ENCODE measurements at regions not wholly inside any gene's neighbourhood (a gene's known extent, or its start where the extent isn't known, plus 50 kb on each side); places are given as distances from the start of the nearest gene placed in this dataset.

DNA sequence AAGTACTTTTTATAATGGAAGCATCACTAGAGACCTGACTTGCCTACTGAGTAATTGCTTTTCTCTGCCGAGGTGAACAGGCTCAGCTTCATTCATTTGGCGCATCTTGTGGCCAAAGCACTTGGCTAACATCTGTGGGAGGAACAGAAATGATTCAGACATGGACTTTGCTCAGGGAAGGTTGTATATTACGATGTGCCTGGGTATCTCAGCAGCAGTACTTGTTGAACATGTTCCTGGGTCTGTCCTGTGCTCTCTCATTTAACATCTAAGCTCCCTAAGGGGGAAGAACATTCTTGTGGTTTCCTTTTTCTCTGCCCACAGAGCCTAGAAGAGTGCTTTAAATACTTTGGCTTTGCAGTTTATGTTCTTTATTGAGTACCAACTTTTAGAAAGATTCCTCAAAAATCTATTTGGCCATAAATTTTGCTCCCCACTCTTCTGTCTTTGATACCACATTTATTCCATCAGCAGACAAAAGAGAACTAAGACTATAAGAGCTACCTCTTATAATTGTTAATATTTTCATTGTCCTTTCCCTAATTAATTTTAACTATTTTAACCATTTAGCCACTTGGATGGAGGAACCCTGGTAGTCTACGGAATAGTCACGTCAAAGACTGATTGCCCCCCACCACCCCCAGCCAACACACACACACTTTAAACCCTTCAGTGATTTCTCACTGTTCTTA is 101.2 kb upstream of the EGLN3 start (continued):
- TF ChIP-seq ZNF761 (CRISPR knock-in tag; conservative IDR thresholded peaks at IDR 0.05): no peak
- TF ChIP-seq, protein P1, sequence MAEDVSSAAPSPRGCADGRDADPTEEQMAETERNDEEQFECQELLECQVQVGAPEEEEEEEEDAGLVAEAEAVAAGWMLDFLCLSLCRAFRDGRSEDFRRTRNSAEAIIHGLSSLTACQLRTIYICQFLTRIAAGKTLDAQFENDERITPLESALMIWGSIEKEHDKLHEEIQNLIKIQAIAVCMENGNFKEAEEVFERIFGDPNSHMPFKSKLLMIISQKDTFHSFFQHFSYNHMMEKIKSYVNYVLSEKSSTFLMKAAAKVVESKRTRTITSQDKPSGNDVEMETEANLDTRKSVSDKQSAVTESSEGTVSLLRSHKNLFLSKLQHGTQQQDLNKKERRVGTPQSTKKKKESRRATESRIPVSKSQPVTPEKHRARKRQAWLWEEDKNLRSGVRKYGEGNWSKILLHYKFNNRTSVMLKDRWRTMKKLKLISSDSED (CRISPR knock-in tag; IDR thresholded peaks at IDR 0.05): no peak
- peak; percentile 40; the same call in 1 of the 2 replicates for TF ChIP-seq RFX3 (CRISPR knock-in tag; IDR thresholded peaks at IDR 0.05)
- no peak for TF ChIP-seq ZKSCAN1 (IDR thresholded peaks at IDR 0.05; ENCODE audit: low read length)
- TF ChIP-seq KLF9 (CRISPR knock-in tag; IDR thresholded peaks at IDR 0.05; ENCODE audit: low read depth): peak; percentile 13; the same call in 1 of the 2 replicates
- no peak for TF ChIP-seq ZNF674 (CRISPR knock-in tag; IDR thresholded peaks at IDR 0.05; ENCODE audit: low read depth)
- no peak for TF ChIP-seq ZFX (CRISPR knock-in tag; IDR thresholded peaks at IDR 0.05; ENCODE audit: low read depth)
- no peak for TF ChIP-seq ETV6 (CRISPR knock-in tag; conservative IDR thresholded peaks at IDR 0.05)
- TF ChIP-seq ZNF180 (CRISPR knock-in tag; IDR thresholded peaks at IDR 0.05; ENCODE audit: borderline replicate concordance, low read depth): no peak
- TF ChIP-seq TEAD2 (CRISPR knock-in tag; IDR thresholded peaks at IDR 0.05): no peak
- no peak for TF ChIP-seq ZNF350 (CRISPR knock-in tag; IDR thresholded peaks at IDR 0.05; ENCODE audit: borderline replicate concordance, low read depth)
- no peak for TF ChIP-seq ZNF451 (CRISPR knock-in tag; IDR thresholded peaks at IDR 0.05)
- no peak for TF ChIP-seq ZNF788 (CRISPR knock-in tag; IDR thresholded peaks at IDR 0.05; ENCODE audit: borderline replicate concordance)
- TF ChIP-seq KAT7 (CRISPR knock-in tag; IDR thresholded peaks at IDR 0.05; ENCODE audit: borderline replicate concordance): peak; percentile 32; the same call in 1 of the 2 replicates
- no peak for TF ChIP-seq ZNF790 (CRISPR knock-in tag; IDR thresholded peaks at IDR 0.05; ENCODE audit: borderline replicate concordance)
- TF ChIP-seq, protein P2, sequence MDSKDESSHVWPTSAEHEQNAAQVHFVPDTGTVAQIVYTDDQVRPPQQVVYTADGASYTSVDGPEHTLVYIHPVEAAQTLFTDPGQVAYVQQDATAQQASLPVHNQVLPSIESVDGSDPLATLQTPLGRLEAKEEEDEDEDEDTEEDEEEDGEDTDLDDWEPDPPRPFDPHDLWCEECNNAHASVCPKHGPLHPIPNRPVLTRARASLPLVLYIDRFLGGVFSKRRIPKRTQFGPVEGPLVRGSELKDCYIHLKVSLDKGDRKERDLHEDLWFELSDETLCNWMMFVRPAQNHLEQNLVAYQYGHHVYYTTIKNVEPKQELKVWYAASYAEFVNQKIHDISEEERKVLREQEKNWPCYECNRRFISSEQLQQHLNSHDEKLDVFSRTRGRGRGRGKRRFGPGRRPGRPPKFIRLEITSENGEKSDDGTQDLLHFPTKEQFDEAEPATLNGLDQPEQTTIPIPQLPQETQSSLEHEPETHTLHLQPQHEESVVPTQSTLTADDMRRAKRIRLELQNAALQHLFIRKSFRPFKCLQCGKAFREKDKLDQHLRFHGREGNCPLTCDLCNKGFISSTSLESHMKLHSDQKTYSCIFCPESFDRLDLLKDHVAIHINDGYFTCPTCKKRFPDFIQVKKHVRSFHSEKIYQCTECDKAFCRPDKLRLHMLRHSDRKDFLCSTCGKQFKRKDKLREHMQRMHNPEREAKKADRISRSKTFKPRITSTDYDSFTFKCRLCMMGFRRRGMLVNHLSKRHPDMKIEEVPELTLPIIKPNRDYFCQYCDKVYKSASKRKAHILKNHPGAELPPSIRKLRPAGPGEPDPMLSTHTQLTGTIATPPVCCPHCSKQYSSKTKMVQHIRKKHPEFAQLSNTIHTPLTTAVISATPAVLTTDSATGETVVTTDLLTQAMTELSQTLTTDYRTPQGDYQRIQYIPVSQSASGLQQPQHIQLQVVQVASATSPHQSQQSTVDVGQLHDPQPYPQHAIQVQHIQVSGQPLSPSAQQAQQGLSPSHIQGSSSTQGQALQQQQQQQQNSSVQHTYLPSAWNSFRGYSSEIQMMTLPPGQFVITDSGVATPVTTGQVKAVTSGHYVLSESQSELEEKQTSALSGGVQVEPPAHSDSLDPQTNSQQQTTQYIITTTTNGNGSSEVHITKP (CRISPR knock-in tag; IDR thresholded peaks at IDR 0.05; ENCODE audit: low read depth): peak; percentile 51; the same call in 1 of the 2 replicates
- TF ChIP-seq ISX (CRISPR knock-in tag; conservative IDR thresholded peaks at IDR 0.05): no peak
- TF ChIP-seq, protein P3, sequence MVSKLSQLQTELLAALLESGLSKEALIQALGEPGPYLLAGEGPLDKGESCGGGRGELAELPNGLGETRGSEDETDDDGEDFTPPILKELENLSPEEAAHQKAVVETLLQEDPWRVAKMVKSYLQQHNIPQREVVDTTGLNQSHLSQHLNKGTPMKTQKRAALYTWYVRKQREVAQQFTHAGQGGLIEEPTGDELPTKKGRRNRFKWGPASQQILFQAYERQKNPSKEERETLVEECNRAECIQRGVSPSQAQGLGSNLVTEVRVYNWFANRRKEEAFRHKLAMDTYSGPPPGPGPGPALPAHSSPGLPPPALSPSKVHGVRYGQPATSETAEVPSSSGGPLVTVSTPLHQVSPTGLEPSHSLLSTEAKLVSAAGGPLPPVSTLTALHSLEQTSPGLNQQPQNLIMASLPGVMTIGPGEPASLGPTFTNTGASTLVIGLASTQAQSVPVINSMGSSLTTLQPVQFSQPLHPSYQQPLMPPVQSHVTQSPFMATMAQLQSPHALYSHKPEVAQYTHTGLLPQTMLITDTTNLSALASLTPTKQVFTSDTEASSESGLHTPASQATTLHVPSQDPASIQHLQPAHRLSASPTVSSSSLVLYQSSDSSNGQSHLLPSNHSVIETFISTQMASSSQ (IDR thresholded peaks at IDR 0.05; ENCODE audit: low read depth): no peak
- TF ChIP-seq, protein P3 (CRISPR knock-in tag; IDR thresholded peaks at IDR 0.05; ENCODE audit: borderline replicate concordance): no peak
- TF ChIP-seq PHB2 (IDR thresholded peaks at IDR 0.05; ENCODE audit: partially characterized antibody): no peak
- TF ChIP-seq KLF15 (CRISPR knock-in tag; IDR thresholded peaks at IDR 0.05; ENCODE audit: borderline replicate concordance): no peak
- peak; percentile 77 for TF ChIP-seq MIER2 (CRISPR knock-in tag; IDR thresholded peaks at IDR 0.05)
- TF ChIP-seq GTF3A (CRISPR knock-in tag; conservative IDR thresholded peaks at IDR 0.05): no peak

Measured in HepG2 (cell line).